OCI-LY3 (cell line): ENCODE measurements at regions not wholly inside any gene's neighbourhood (a gene's known extent, or its start where the extent isn't known, plus 50 kb on each side); places are given as distances from the start of the nearest gene placed in this dataset.

ENCODE experiments used
- H2AFZ ChIP-seq: fragments of 200-600, 300-600 bp; shearing (Covaris generic); 2 replicates; pipeline ENCODE4 v1.6.0; 2014; ENCODE audit warnings: antibody characterized with exemption, low read depth, low read length
- H3K27ac ChIP-seq: fragments of 200-600, 300-600 bp; sonication (generic); 2 replicates; pipeline ENCODE4 v1.5.1; 2014; ENCODE audit warnings: mild to moderate bottlenecking, low read length, moderate library complexity, mixed read lengths
- H3K27me3 ChIP-seq: fragments of 200-600, 300-600 bp; sonication (generic); 2 replicates; pipeline ENCODE4 v1.6.1; 2014; ENCODE audit warnings: low read depth, low read length, mixed read lengths
- H3K36me3 ChIP-seq: fragments of 200-600, 300-600 bp; sonication (generic); replicated peaks from 2 replicates; pipeline ENCODE3; 2014; ENCODE audit warnings: low read depth, low read length, mixed read lengths
- H3K4me1 ChIP-seq: fragments of 300-600, 200-600 bp; sonication (generic); 2 replicates; pipeline ENCODE4 v1.6.1; 2014; ENCODE audit warnings: low read length, mixed read lengths
- H3K4me2 ChIP-seq: fragments of 200-600, 300-600 bp; sonication (generic); 2 replicates; pipeline ENCODE4 v1.6.1; 2014; ENCODE audit warnings: low read length, mixed read lengths
- H3K4me3 ChIP-seq: fragments of 300-600, 200-600 bp; sonication (generic); 2 replicates; pipeline ENCODE4 v1.5.1; 2014; ENCODE audit warnings: antibody characterized with exemption, mild to moderate bottlenecking, low read length, moderate library complexity
- H3K79me2 ChIP-seq: fragments of 300-600, 200-600 bp; shearing (Covaris generic); 2 replicates; pipeline ENCODE4 v1.6.1; 2014; ENCODE audit warnings: mild to moderate bottlenecking, low read length, mixed read lengths
- H3K9ac ChIP-seq: fragments of 300-600, 200-600 bp; shearing (Covaris generic); 2 replicates; pipeline ENCODE4 v1.6.0; 2014; ENCODE audit warnings: mild to moderate bottlenecking, low read length, moderate library complexity
- H3K9me3 ChIP-seq: fragments of 200-600, 300-600 bp; shearing (Covaris generic); 2 replicates; pipeline ENCODE4 v1.6.1; 2014; ENCODE audit warnings: low read length, mixed read lengths; ENCODE audit not compliant: insufficient read depth
- H4K20me1 ChIP-seq: fragments of 200-600, 300-600 bp; sonication (generic); 2 replicates; pipeline ENCODE4 v1.6.1; 2016; ENCODE audit warnings: low read length, mixed read lengths; ENCODE audit not compliant: insufficient read depth
- EZH2phosphoT487 ChIP-seq: fragments of 200-600 bp; shearing (Covaris generic); IDR thresholded peaks from 2 replicates; pipeline ENCODE4 v1.6.1; 2018; ENCODE audit warnings: antibody characterized with exemption, mixed run types, low read depth
- TF ChIP-seq, protein P1 (sequence below): fragments of 200-600, 300-600 bp; sonication (generic); IDR thresholded peaks from 2 replicates; pipeline ENCODE4 v1.5.1; 2014; ENCODE audit warnings: antibody characterized with exemption, low read length, low read depth

DNA sequence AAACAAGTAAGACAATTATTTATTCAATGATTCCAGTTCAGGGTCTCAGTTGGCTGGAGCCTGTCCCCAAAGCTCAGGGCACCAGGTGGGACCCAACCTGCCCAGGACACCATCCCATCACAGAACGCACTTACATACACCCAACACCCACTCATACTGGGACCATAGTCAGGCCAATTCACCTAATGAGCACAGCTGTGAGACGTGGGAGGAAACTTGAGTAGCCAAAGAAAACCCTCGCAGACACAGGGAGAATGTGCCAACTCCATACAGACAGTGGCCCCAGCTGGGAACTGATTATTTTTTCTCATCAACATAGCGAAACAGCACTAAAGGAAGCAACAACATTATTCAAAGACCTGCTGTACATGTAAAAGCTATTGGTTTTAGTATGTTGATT, 58.6 kb upstream of the DOK5 start:
- Histone ChIP-seq H3K4me2 (no peak overlapping the region), H3K4me3 (no peak overlapping the region), H3K36me3 (no peaks in the 10 kb centered on the region), H4K20me1 (no peaks in the 10 kb centered on the region), H2AFZ (no peak overlapping the region), H3K27ac (no peak overlapping the region), H3K27me3 (no peaks in the 10 kb centered on the region), H3K9me3 (0 out of 2 replicates have a peak, but pooled peaks cover 3% of the 10 kb centered on the region), H3K9ac (no peak overlapping the region), H3K79me2 (no peaks in the 10 kb centered on the region), H3K4me1 (no peaks in the 10 kb centered on the region)
- TF ChIP-seq, protein P1, sequence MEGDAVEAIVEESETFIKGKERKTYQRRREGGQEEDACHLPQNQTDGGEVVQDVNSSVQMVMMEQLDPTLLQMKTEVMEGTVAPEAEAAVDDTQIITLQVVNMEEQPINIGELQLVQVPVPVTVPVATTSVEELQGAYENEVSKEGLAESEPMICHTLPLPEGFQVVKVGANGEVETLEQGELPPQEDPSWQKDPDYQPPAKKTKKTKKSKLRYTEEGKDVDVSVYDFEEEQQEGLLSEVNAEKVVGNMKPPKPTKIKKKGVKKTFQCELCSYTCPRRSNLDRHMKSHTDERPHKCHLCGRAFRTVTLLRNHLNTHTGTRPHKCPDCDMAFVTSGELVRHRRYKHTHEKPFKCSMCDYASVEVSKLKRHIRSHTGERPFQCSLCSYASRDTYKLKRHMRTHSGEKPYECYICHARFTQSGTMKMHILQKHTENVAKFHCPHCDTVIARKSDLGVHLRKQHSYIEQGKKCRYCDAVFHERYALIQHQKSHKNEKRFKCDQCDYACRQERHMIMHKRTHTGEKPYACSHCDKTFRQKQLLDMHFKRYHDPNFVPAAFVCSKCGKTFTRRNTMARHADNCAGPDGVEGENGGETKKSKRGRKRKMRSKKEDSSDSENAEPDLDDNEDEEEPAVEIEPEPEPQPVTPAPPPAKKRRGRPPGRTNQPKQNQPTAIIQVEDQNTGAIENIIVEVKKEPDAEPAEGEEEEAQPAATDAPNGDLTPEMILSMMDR = no peak
- no peak for TF ChIP-seq EZH2phosphoT487

DNA sequence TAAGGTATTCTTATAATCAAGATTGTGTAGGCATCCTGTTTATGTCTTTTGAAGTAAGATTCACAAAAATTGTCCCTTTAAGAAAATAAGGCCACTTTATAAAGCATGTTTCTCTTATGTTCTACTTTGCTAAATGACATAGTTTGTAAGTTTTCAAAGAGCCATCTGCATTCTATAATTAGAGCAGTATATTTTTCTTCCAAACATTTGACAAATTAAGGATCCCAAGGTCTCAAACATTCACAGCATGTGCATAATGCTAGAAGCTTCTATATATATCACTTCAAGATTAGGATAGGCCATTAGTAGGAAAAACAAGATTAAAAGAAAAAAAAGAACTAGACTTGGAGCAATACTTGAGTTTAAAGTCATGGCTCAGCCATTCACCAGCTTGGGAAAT, 55.9 kb upstream of the DOK5 start:
- TF ChIP-seq EZH2phosphoT487 = no peak
- TF ChIP-seq, protein P1 = no peak

More for the DNA sequence above, 55.9 kb upstream of the DOK5 start:
- peaks cover 21% of the 10 kb centered on the region for H3K9me3 ChIP-seq
- H3K27me3 ChIP-seq = no peaks in the 10 kb centered on the region
- H3K4me2 ChIP-seq = no peak overlapping the region
- H2AFZ ChIP-seq = no peak overlapping the region
- peaks cover 5% of the 10 kb centered on the region for H3K36me3 ChIP-seq
- no peaks in the 10 kb centered on the region for H3K79me2 ChIP-seq
- H4K20me1 ChIP-seq = no peaks in the 10 kb centered on the region
- H3K4me3 ChIP-seq = no peak overlapping the region
- no peak overlapping the region for H3K27ac ChIP-seq
- H3K9ac ChIP-seq = no peak overlapping the region
- no peaks in the 10 kb centered on the region for H3K4me1 ChIP-seq
